ENCODE measurements at regions not wholly inside any gene's neighbourhood (a gene's known extent, or its start where the extent isn't known, plus 50 kb on each side); places are given as distances from the start of the nearest gene placed in this dataset.

DNA sequence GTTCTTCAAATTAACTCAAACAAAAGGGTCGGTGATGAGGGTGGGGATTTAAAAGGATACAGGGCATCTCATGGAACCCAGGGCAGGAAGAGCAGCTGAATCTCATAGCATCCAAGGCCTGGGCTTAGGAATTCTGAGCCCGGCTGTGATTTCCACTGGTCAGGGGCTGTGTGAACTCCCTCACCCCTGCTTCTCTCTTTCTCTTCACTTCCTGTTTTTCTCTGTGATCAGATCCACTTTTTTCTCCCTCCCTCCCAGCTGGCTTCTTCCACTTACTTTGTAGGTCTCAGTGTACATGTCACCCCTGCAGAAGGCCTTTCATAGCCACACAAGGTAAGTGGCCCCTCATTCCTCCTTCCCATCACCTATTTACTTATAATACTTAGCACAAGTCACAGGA lies 68.2 kb upstream of the CORO2B start:
- CTCF ChIA-PET (ENCODE audit: partially characterized antibody): interaction anchor here (1.8 kb wide), 1 partner anchor 9 kb away, joined by 4 read pairs; no protein-coding TSS in a partner anchor
- H3K23me2 ChIP-seq (ENCODE audit: low read depth, low read length): no peaks in the 10 kb centered on the region
- WGBS, 2 experiments (ENCODE audit: extremely low coverage in 1 of 2, insufficient coverage in 1 of 2, insufficient read length in 1 of 2, insufficient replicate concordance in 2 of 2, low coverage in 1 of 2, low lambda C conversion rate in 2 of 2, missing lambda C conversion rate in 1 of 2): 80% methylated on average over 2 of the region's 2 CpGs; no CpG with 5 or more reads in 1 of the 2 experiments
- TF ChIP-seq JUN (IDR thresholded peaks at IDR 0.05; ENCODE audit: low read depth, low read length): no peak
- TF ChIP-seq SIX5 (IDR thresholded peaks at IDR 0.05; ENCODE audit: low read depth, low read length): no peak

More for the DNA sequence above, 68.2 kb upstream of the CORO2B start:
- H3K4me2 ChIP-seq (ENCODE audit: insufficient read depth in 1 of 2, low read depth in 2 of 2, low read length in 2 of 2): no peak overlapping the region
- H2BK5ac ChIP-seq (ENCODE audit: low read depth, low read length): no peak overlapping the region
- peaks cover 0 to 6% (median 0%) of the 10 kb centered on the region in 4 experiments; a peak in 1 of 7 replicates for H3K4me1 ChIP-seq (replicated peaks in 1 of 4; ENCODE audit: control insufficient read depth in 3 of 4, insufficient read depth in 4 of 4, low read length in 3 of 4)
- H3K14ac ChIP-seq (ENCODE audit: insufficient read length): no peak overlapping the region
- POLR2A ChIA-PET (ENCODE audit: partially characterized antibody): interaction anchor here (0.5 kb wide), 1 partner anchor 225 kb away, joined by 4 read pairs; no protein-coding TSS in a partner anchor
- H2AFZ ChIP-seq (ENCODE audit: low read length): no peak overlapping the region
- no peak overlapping the region for H3K9ac ChIP-seq (replicated peaks in 1 of 4; ENCODE audit: extremely low read depth in 1 of 4, low read depth in 3 of 4, low read length in 3 of 4)
- FAIRE-seq: no peak
- no peak overlapping the region for H3K4me3 ChIP-seq (ENCODE audit: extremely low read depth in 1 of 4, insufficient read depth in 2 of 4, low read depth in 3 of 4, low read length in 4 of 4)
- H4K20me1 ChIP-seq (replicated peaks in 1 of 2; ENCODE audit: control insufficient read depth in 1 of 2, insufficient read depth in 2 of 2, low read length in 2 of 2): no peaks in the 10 kb centered on the region
- DNase-seq (ENCODE audit: low read depth in 1 of 2, low spot score in 2 of 2): no peak
- H3K27me3 ChIP-seq (replicated peaks in 1 of 4; ENCODE audit: control insufficient read depth in 3 of 4, extremely low read depth in 1 of 4, insufficient read depth in 3 of 4, low read length in 3 of 4): no peaks in the 10 kb centered on the region; a peak in 1 of 7 replicates
- no peak overlapping the region for H2BK12ac ChIP-seq (ENCODE audit: low read depth, low read length)
- H3K79me2 ChIP-seq (ENCODE audit: control insufficient read depth in 1 of 2, insufficient read depth in 2 of 2, low read length in 2 of 2): no peaks in the 10 kb centered on the region
- H4K8ac ChIP-seq (ENCODE audit: extremely low read depth, insufficient read depth, low read length): no peak overlapping the region
- no peak overlapping the region for H2AK5ac ChIP-seq (ENCODE audit: low read depth, low read length)
- H3K23ac ChIP-seq (ENCODE audit: insufficient read length): no peak overlapping the region
- no peak overlapping the region for H3K18ac ChIP-seq (ENCODE audit: extremely low read depth, low read length)
- no peak overlapping the region for H3K56ac ChIP-seq (replicated peaks; ENCODE audit: insufficient read length, low read depth, low read length)
- H2BK20ac ChIP-seq (ENCODE audit: low read length): no peak overlapping the region
- no peak overlapping the region for H4K91ac ChIP-seq (replicated peaks; ENCODE audit: insufficient read length, low read length)
- no peak overlapping the region for H3K27ac ChIP-seq (ENCODE audit: low read depth, low read length)
- H3K36me3 ChIP-seq (ENCODE audit: control insufficient read depth in 2 of 4, insufficient read depth in 4 of 4, low read length in 3 of 4): no peaks in the 10 kb centered on the region
- no peak overlapping the region for H3K4ac ChIP-seq (replicated peaks; ENCODE audit: insufficient read length, low read depth, low read length)
- no peak overlapping the region for H2BK15ac ChIP-seq (ENCODE audit: low read length)
- H3K79me1 ChIP-seq (ENCODE audit: low read depth, low read length): no peaks in the 10 kb centered on the region
- H4K5ac ChIP-seq (ENCODE audit: insufficient read length, low read depth, low read length): no peak overlapping the region
- H3K9me3 ChIP-seq (ENCODE audit: insufficient read depth in 2 of 2, low read depth in 1 of 2, low read length in 1 of 2): no peaks in the 10 kb centered on the region
- H2BK120ac ChIP-seq (replicated peaks; ENCODE audit: low read depth, low read length): no peak overlapping the region
